SKM-1 (cell line): ENCODE measurements at regions not wholly inside any gene's neighbourhood (a gene's known extent, or its start where the extent isn't known, plus 50 kb on each side); places are given as distances from the start of the nearest gene placed in this dataset.
"Not testable (repeated sequence)": the region's sequence is repeated elsewhere in the genome, so short reads cannot be mapped to it uniquely, and the experiment has no call there.

Experiments used
- DNase-seq: peaks from one replicate; lab custom pipeline; 2025; ENCODE audit not compliant: unreplicated experiment; lab: John Stamatoyannopoulos, UW

DNA sequence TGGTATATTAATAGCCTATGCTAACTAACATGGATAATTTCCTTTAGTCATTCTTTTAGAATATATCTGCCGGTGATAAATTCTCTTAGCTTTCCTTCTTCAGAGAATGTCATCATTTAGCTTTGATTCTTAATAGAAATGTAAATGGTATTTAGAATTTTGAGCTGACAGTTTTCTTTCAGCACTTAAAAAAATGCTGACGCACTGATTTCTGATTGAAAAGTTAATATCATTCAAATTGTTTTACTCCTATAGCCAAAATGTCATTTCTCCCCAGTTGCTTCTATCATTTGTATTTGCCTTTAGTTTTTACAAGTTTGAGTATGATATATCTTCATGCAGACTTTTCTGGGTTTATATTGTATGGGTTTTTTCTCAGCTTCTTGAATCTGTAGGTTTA is 668.0 kb downstream of the LTN1 start:
- DNase-seq: no peak

DNA sequence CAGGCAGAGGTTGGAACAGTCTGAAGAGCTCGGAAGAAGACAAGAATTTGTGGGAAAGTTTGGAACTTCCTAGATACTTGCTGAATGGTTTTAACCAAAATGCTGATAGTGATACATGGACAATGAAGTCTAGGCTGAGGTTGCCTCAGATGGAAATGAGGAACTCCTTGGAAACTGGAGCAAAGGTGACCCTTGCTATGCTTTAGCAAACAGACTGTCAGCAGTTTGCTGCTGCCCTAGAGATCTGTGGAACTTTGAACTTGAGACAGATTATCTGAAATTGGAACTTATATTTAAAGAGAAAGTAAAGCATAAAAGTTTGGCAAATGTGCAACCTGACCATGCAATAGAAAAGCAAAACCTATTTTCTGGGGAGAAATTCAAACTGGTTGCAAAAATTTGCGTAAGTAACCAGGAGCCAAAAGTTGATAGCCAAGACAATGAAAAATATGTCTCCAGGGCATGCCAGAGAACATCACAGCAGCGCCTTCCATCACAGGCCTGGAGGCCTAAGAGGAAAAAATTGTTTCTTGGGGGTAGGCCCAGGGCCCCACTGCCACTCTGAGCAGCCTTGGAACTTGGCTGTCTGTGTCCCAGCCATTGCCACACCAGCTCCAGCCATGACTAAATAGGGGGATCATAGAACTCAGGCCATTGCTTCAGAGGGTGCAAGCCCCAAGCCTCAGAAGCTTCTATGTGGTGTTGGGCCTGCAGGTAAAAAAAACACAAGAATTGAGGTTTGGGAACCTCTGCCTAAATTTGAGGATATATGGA is 675.3 kb downstream of the LTN1 start:
- DNase-seq: no peak

DNA sequence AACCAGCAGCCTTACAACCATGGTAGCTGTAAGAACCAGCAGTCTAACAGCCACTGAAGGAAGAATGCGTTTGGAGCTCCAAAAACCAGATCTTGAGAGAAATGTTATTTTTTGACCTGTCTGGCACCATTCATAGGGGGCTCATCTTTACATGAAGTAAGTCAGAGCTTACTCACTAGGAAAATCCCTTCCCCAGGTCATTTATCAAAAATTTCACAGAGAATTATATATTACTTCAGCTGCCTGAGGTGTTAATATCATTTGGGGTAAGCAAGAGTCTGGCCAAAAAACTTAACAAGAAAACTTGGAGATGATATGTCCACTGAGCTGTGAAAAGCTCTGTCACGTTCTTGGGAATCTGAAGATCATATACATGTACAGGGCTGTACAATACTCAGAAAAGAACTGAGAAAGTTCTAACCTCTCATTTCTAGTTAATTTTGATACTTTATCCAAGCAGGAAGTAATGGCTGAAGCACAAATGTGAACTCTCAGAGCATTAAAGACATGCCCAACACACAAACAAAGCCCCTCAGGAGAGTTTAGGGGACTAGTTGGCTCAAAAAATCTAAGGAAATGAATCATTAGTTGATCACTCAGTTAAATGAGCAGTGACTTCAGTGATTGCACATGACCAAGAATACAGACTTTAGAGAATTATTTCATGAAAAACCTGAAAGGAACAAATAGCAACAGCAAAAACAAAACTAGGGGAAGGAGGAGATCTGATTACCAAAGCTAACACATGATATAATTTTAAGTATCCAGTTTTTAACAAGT is 681.1 kb downstream of the LTN1 start:
- no peak for DNase-seq

DNA sequence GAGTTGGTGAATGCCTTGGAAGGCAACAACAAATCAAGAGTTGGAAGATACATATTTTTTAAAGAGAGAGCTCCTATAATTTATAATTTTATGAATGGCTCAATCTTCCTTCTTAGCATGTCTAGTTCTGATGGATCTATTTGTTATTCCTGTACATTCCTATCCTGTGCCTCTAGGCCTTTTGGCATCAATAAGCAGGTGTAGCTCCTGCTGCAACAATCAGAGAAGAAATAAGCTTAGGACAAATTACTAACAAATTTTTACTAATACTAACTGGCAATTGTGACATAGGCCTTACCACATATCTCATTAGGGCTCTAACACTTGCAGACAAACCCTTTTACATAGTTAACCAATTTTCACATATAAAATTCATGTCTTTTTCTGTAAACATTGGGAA is 682.0 kb downstream of the LTN1 start:
- DNase-seq: no peak

DNA sequence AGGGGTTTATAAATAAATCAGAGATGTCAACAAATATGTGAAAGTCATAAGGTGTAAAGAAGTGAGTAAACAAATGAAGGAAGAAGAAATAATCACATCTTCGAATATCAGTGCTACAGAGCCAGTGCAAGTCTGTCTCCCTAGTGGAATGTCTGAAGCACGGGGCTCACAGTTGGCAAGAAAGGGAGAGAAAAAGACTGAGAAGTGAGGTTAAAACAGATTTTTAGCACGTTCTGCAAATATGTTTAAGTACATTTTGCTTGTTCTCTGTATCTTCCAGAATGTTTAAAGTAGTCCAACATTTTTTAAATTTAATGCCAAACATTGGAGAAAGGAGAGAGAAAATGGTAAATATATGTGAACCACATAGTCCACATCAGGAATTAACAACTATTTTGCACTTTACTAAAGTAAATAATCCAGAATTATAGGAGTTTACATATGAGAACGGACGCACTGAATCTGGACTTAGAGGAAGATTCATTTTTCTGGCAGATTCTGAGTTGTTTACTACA is 682.4 kb downstream of the LTN1 start:
- no peak for DNase-seq

DNA sequence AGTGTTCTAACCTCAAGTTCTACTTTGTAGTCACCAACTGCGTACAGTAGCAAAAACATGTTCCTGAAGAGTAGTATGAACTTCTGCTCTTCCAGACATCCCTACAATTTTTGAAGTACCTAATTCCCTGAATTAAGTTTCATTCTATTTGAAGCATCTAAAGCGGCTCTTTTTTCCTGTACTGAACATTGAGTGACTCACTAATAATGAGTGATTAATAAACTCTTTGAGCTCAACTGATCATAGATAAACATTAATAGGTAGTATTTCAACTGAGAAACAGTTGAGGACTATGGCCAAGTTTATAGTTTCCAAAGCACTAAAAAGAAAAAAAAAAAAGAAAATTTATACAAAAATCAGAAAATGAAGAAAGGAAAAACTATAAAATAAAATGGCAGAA is 683.1 kb downstream of the LTN1 start:
- DNase-seq: no peak

DNA sequence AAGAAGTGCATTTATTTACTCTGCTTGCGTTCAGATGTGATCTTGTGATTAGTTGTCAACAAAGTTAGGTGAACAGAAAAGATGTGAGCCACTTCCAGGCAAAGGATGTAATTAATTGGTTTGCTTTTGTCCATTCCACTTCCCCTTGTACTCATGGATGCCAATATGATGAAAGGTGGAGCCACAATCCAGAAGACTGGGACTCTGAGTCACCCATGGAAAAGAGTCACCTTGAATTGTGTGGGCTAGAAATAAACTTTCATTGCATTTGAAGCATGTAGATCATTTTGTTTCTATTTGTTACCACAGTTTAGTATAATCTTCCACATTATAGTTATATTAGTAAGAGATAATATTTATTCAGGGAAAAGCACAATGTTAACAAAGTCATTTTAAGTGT is 684.2 kb downstream of the LTN1 start:
- DNase-seq: no peak

DNA sequence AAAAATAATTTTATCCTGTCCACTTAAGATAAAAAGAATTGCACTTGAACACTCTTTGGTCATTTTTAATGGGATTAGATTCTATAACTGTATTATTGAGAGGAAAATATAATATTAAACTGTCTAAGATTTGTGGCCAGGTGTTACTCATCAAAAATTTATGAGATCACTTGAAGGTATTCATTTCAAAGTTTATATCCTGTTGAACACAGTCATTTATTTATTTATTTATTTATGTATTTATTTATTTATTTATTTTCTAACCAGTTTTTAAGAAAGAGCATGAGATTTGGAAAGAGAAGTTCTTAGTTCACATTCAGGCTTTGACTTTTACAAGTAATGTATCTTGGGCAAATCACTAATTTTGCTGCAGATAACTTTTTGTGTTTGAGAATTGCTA is 692.7 kb downstream of the LTN1 start:
- no peak for DNase-seq

DNA sequence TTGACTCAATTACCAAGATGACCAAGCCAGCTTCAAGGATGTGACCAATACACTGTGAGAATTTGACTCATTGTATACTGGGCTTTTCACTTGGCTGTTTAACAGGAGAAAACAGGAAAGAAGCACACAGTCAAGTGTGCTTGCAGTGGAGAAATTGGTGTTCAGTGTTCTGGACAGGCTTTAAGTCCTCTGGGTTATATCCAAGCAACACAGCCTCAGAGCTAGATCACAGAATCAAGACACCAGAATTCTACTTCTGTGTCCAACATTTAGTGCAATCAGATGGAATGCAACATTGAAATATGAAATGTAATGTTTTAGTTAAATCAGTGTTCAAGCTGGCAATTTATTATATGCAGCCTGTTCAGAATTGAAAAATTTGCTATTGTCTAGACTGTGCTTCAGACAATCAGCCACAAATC is 694.4 kb downstream of the LTN1 start:
- DNase-seq: no peak

DNA sequence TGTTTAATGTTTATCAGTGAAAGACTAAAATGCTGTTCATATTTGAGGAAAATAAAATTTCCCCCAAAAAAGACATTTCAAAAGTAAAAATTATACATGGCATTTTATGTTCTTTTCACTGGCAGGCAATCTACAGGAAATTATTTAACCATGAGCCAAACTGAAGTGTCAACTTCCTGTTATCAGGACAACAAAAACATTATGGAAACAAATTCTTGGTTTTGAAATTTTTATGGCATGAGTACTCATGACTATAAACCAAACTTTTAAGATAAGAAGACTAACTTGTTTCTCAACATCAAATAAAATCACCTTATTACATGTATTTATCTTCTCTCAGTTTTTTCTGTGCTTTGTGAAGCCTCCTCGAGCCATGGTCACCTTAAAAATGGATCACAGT is 698.6 kb downstream of the LTN1 start:
- DNase-seq: no peak

DNA sequence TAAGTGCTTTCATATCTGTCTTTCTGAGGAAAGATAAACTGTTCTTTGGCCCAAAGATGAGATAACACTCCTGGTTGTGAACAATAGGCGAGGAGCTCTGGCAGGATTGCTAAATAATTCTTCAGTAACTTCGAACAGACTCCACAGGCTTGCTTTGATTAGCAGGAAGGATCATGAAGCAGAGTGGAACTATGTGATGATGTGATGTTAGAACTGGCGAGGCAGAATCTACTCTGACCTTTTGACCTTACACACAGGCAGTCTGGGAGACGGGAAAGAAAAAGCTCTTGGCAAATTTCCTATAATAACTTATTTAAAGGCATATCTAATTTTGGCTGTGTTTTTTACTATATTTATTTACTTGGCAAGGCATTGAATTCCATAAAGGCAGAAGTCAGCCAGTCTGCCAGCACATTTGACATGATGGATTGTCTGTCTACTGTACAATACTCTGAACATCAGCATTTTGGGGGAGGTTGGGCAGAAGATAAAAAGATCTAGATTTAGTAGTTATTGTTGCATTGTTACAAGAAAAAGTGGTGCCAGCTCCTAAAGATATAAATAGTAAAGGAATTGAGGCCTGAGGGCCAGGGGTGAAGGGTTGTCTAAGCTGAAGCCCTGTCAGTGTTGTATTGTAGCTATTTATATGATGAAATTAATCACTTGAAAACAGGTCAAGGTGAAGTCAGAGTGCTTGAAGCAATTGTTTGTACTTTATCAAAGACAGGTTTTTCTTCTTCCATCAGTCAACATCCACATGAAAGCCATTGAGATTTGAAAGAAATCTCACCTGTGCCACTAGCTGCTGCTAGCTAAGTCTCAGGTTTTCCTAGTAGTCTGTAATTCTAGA is 708.8 kb downstream of the LTN1 start:
- no peak for DNase-seq

DNA sequence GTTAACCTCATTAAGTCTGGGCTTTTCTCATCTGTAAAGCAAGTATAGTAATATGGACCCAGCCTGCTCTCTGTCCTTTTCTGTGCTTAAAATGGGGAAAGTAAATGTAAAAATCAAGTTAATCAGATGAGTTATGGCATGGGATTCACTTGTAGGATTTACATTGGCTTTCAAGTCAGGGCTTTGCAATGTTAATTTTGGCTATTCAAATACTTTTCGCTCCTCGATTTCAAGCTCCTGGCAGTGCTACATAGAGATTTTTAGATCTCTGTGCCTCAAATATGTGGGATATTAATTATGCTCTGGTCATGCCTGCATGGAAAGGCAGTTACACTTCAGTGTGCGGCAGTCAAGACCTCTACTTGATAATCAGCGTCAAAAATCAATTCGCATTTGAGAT is 709.8 kb downstream of the LTN1 start:
- no peak for DNase-seq

DNA sequence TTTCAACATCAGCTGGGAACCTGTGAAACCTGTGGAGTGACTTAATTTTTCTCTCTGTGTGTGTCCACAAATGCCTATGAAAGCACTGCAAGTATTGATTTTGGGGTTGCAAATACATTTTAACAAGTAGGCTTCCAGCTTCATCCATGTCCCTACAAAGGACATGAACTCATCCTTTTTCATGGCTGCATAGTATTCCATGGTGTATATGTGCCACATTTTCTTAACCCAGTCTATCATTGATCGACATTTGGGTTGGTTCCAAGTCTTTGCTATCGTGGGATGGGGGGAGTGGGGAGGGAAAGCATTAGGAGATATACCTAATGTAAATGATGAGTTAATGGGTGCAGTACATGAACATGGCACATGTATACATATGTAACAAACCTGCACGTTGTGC is 711.3 kb downstream of the LTN1 start:
- DNase-seq: not testable (repeated sequence)

DNA sequence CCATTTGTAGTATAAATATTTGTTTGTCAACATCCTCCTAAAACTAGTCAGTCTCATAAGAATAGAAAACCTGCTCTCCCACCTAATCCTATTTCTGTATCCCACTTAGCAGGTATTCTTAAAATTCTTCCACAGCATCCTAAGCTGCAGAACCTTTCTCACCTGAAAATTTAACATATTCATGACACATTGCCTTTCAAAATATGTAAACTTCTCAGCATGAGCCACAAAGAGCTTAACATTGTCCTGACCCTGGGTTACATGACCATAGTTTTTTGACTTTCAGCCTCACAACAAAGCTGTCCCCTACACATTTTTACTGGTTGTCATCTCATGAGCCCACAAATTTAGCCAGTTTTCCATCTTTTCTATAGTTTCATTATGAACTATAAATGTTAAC is 712.1 kb downstream of the LTN1 start:
- no peak for DNase-seq

DNA sequence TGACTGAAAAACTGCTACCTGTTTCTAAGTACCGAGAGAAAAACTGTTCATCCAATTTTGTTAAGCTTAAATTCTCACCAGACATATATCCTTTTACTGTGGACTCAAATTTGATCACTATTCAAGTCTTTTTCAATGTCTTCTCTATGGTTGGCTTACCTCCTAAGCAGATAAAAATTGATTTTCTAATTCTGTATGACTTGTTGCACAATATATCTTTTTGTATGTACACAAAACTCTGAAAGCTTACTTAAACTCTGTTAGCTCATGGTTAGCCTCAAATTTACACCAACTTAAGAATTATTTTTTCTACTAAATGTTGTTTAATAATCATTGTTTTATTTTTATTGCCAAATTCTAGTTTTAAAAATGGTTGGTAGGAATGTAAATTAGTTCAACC is 715.4 kb downstream of the LTN1 start:
- DNase-seq: no peak

DNA sequence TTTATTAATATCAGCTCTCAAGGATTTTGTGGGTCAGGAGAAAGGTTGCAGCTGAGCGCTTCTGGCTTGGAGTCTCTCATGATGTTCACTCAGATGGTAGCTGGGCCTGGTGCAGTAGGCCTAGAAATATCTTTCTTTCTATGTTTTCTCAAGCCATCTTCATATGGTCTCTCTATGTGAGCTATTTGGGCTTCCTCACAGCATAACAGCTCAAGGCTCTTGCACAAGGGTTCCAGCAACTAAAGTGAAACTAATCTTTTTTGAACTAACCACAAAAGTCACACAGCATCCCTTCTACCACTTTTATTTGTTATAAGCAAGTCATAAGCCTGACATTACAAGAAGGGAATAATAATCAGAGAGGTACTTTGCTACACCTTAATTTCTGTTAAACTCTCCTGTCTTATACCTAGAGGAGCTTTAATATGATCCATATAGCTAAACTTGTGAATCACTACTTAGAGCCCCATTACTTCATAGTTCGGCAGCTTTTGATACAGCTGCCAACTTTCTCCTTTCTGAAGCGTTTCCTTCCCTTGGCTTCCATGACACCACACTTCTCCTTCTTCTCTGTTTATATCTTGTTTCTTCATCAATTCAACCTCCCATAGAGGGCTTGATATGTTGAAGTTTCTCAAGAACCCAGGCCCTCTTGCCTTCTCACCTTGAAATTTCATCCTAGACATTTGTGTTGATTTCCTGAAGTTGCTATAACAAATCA is 720.2 kb downstream of the LTN1 start:
- DNase-seq: no peak

DNA sequence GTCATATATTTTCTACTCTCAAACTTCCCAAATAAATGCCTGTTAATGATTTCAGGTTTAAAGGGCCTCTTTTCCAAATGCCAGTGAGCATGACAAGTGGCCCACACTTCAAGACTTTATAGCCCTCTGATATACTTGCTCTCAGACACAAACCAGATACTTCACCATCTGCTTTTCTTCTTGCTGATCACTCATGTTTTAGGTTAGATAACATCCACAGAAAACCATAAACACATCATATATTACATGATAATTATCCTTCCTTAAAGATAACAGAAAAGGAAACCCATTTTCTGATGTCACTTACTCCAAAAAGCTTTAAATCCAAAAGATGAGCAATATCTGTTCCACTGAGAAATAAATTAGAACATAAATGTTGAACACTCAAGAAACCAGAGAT is 723.5 kb downstream of the LTN1 start:
- DNase-seq: no peak

DNA sequence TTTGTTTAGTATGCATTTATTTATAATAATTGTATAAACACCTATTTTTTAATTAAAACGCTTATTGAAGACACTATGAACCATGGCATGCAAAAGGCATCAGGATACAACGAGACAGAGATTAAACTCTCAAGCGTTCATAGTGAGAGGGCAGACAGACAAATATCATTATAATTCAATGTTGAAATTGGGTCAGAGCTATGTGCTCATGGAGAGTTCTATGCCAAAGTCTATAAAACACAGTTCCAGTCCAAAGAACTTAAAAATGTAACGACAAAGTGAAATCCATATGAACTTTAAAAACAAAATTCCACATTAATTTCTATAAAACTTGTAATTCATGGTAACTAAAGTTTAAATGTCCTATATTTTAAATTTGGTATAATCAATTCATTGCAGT is 724.0 kb downstream of the LTN1 start:
- no peak for DNase-seq

DNA sequence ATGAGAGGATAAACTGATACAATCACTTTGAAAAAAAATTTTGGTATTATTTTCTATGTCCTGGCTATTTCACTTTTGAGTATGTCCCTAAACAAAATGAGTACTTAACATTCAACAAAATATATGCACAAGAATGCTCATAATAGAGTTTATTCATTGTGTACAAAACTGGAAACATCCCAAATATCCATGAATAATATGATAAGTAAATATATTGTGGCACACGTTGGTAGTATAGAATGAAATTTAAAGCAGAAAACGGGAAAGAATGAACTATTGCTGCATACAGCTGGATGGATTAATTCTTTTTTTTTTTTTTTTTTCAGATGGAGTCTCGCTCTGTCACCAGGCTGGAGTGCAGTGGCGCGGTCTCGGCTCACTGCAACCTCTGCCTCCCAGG is 725.2 kb downstream of the LTN1 start:
- no peak for DNase-seq

DNA sequence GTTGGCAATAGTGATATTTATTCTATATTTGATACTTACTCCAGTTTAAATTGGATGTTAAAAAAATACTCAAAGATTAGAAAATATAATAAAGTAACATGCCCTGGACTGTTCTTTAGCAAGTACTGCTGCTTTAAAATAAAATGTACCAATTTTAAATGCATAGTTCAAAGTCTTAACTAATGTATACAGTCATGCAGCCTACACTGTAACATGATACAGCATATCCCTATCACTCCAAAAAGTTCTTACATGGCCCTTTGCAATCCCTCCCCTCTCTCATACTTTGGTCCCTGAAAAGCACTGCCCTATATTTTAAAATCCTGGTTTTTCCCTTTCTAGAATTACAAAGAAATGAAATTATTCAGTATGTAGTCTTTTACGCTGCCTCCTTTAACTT is 726.6 kb downstream of the LTN1 start:
- DNase-seq: no peak

DNA sequence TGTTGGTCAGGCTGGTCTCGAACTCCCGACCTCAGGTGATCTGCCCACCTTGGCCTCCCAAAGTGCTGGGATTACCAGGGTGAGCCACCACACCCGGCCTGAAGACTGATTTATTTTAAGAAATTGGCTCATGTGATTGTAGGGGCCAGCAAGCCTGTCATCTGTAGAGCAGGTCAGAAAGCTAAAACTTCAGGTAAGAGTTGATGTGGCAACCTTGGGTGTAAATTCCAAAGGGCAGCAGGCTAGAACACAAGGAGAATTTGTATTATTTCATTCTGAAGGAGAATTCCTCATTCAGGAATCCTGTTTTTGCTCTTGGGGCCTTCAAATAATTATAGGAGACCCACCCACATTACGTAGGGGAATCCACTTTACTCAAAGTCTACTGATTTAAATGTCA is 728.7 kb downstream of the LTN1 start:
- no peak for DNase-seq
